GM21576 (cell line): ENCODE measurements at regions not wholly inside any gene's neighbourhood (a gene's known extent, or its start where the extent isn't known, plus 50 kb on each side); places are given as distances from the start of the nearest gene placed in this dataset.
A peak's percentile ranks its signal among the peaks of the same experiment; 100 is the strongest.
"Not testable (repeated sequence)": the region's sequence is repeated elsewhere in the genome, so short reads cannot be mapped to it uniquely, and the experiment has no call there.

Experiments
- ATAC-seq: cut with Tn5 transposase; IDR thresholded peaks from one replicate; pipeline ENCODE4 v1.9.1; 2021; ENCODE audit warnings: mild to moderate bottlenecking, moderate library complexity; ENCODE audit not compliant: unreplicated experiment

DNA sequence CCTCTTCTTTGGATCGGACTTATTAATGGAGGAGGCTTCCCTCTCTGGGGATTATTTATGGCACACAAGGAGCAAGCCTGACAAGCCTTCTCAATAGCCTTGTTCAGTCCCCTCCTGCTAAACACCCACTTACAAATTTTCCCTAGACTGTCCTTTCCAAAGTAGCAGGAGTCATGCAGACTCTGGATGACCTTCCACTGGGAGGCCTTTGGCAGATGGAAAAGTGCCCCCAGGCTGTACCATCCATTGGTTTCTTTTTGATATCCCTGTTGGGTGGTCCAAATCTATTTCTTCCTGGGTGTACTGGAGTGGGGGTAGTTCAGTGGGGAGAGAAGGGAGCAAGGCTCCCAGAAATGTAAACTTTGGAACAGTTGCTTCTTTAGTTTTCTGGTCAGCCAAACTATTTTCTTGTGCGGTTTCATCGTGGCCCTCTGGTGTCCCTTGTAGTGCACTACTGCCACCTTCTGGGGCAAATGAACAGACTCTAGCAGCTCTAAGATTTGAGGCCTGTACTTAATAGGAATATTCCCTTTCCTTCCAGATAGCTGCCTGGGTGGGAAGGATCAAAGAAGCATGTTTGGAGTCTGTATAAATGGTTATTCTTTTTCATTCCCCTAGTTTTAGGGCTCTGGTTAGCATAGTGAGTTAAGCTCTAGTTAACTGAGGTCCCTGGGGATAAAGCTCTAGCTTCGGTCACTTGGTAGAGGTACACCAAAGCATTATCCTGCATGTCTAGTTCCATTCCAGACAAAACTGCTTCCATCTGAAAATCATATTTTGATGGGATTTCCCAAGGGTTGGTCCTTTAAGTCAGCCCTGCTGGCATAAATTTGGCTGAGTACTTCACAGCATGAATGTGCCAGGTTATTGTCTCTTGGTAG is 409.5 kb downstream of the SLC6A15 start:
- ATAC-seq: peak; percentile 86

DNA sequence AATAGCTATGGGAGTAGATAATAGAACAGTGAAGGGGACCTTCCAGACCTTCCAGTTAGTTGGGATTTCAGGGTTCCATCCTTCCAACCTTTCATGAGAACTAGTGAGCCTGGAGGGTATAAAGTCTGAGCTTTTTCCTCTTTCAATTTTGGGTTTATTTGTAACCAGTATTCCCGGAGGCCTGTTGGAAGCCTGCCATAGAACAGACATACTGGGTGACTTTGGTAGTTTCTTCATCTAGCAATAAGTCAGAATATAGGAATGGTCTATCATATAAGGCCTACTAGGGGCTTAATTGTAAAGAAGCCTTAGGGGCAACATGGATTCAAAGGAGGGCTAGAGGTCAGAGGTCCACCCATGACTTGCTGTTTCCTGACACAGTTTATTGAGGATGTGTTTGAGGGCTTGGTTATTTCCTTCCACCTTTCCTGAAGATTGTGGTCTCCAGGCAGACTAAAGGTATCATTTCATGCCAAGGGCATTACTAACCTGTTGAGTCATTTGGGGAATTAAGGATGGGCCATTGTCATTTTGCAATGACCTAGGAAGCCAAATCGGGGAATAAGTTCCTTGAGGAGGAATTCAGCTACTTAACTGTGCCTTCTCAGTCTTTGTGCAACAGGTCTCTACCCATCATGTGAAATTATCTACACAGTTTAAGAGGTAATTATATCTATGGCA is 410.3 kb downstream of the SLC6A15 start:
- ATAC-seq: no peak

DNA sequence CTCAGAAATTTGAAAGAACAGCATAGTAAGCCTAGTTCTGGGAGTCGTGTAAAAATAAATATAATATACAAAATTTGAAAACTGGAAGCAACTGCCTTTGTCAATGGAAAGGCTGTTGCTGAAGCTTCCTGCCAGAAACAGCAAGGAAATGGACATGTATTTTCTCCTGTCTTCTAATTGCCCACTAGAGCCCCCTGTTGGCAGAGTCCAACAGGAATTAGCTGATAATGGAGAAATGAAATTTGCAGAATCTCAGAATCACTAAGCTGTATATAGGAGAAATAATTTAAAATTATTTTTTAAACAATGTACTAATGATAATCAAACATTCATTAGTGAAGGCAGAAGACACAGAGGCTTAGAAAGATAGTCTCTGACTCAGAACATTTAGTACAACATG is 414.8 kb downstream of the SLC6A15 start:
- ATAC-seq: peak; percentile 58

GRCh38 chr12:84495711-84496110 is 416.9 kb downstream of the SLC6A15 start:
- ATAC-seq: no peak

DNA sequence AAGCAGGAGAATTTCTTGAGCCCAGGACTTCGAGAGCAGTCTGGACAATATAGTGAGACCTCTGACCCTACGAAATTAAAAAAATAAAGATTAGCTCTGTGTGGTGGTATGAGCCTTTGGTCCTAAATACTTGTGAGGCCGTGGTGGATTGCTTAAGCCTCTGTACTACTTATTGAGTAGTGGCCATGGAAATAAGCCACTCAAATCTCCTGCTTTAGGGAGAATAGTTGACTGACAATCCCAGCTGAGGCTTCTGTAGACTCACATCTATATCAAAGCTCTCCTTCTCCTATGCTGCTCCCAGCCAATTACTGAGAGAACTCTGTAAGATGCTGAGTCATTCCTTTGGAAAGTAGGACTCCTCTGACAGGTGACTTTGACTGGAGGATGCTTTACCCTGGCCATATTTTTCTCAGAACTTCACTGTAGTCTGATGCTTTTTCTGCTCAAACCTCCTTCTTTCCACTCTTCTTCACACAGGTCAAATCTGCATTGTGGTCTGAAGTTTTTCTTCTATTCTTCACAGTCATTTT is 420.2 kb downstream of the SLC6A15 start:
- no peak for ATAC-seq

DNA sequence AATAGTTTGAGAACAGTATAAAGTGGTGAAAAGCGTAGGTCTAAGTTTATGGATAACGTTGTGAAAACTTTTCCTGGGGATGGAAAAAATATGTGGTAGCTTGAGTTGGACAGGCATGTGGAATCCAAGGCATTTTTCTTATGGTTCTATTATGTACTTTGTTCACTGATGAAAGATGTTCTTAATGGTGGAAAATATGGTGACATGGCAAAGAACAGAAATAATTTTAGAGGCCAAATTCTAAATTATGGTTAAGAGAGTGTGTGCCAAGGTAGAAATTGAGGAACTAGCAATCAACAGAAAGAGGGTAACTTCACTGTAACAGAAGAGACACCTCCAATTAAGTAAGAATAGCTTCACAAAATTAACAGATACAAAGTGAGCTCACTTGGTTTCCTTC is 427.8 kb downstream of the SLC6A15 start:
- no peak for ATAC-seq

DNA sequence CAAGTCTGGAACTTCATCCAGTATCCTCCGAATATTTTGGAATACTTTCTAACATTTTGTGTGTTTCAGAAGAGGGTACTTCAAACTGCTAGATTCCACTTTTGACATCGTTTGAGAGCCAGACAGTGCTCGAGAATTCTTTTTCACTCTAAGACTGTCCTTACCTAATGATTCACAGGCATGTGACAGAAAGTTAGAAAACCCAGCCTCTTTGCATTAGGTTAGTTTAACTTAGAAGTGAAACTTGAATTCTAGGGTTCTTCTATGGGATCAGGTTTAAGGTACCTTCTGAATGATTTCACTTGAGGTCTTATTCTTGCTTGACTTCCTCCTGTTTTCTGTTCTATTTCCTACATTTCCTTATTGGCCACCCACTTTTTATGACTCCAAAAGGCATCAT is 431.8 kb downstream of the SLC6A15 start:
- ATAC-seq: no peak

DNA sequence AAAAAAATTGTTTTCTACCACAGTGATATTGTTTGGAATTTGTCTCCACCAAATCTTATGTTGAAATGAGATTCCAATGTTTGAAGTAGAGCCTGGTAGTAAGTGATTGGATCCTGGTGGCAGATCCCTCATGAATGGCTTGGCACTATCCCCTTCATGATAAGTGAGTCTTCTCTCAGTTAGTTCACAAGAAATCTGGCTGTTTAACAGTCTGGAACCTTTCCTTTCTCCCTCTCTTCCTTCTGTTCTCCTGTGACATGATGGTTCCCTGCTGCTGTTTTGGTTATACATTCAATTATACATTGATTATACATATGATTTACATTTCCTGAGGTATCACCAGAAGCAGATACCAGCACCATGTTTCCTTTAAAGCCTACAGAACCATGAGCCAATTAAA is 442.2 kb downstream of the SLC6A15 start:
- no peak for ATAC-seq

DNA sequence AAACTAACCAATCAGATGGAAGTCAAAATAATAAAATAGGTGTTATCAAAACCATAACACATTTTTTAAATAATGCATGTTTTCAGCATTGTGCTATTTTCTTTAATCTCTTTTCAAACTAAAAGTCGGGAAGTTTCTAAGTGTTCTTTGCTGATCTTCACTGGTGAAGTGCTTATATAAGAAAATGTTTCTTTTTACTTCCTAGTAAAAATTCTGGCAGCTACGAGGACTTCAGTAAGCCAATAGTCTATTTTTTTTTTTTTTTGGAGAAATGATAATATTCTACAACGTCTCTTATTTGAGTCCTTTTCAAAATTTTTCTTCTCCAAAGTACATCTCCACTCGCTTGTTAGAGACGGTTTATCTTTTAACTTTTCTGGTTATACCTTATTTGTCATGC is 448.0 kb downstream of the SLC6A15 start:
- no peak for ATAC-seq

GRCh38 chr12:84463741-84464495 is 448.7 kb downstream of the SLC6A15 start:
- ATAC-seq: no peak

- ATAC-seq: no peak
Observed at GRCh38 chr12:84455598-84455997, 457.0 kb downstream of the SLC6A15 start.

DNA sequence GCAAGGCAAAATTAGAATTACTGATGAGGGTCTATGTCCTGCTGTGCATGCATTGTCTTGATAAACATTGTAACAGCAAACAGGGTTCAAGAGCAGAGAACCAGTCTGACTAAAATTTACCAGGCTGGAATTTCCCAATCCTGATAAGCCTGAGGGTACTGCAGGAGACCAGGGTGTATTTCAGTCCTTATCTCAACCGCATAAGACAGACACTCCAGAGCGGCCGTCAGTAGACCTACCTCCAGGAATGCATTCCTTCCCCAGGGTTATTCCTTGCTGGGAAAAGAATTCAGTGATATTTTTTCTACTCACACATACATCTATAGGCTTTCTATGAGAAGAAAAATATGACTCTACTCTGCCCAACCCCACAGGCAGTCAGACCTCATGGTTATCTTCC is 466.1 kb downstream of the SLC6A15 start:
- not testable (repeated sequence) for ATAC-seq

GRCh38 chr12:84436134-84436533 is 476.5 kb downstream of the SLC6A15 start:
- ATAC-seq: no peak

DNA sequence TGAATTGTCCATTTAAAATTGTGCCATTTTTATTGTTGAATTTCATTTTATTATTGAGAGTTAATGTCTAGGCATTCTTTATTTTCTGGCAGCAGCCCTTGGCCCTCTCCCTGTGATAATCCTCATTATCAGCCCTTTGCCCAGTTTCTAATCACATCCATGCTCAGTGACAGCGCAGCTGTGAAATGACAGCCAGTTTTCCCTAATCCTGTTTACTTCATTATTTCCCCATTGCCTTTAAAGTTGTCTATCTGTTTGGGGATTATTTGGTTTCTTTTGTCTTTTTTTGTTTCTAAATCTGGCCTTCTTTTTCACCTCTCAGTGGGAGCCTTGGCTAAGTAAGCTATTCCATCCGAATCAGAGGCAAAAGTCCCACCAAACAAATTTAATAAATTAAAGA is 476.9 kb downstream of the SLC6A15 start:
- no peak for ATAC-seq

DNA sequence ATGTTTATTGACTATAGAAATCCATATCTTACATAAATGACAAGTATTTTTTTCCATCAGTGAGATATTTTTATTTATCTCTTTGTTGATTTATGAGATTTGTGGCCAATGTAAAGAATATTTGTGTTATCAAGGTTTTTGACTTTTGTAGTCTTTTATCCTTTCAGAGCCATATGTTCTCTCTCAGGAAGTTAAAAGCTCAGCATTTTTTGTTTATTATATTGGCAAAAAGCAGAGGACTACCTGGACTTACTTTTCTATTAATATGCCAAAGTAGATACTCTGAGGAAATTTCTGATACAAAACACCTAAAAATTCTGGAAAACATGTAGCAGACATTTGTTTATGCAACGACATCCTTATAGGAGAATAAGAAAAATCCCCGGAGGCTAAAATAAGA is 490.3 kb downstream of the SLC6A15 start:
- ATAC-seq: no peak

GRCh38 chr12:84421103-84421502 is 491.5 kb downstream of the SLC6A15 start:
- no peak for ATAC-seq

DNA sequence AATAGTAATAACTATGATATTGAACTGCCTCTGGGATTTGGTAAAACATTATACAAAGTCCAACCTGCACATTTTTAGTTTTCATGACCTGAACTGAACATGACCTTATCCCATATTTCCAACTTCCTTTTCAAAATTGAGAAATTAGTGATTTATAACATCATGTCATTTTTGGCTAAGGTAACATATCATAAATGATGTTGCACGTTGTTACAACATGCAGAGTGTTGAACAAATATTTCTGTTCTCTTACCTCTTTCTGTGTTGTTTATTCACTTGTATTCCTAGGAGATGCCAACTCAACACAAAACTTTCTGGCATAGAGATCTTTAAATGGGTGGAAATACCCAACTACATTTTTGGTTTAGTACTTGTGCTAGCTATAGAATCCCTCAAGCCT is 496.0 kb downstream of the SLC6A15 start:
- no peak for ATAC-seq

GRCh38 chr12:84415946-84416345 is 496.7 kb downstream of the SLC6A15 start:
- ATAC-seq: no peak

- ATAC-seq: no peak
Observed at GRCh38 chr12:84413656-84414055, 498.9 kb downstream of the SLC6A15 start.

DNA sequence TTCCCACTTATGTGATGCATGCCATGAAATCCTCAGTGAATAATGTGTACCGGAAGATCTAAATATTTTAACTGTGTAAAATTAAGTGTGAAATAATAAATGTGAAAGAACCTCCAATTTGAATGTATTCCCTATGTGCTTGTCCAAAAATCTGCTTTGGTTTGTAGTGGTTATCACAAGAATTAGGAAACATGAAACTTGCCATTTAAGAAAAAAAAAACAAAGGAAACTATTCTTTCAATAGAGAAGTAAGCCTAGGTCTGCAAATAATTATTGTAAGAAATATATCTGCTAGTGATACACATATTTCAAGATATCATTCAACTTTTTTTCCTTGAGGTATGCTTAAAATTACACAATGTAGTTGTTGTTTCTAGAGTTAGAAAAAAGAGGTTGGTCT is 500.4 kb downstream of the SLC6A15 start:
- no peak for ATAC-seq

DNA sequence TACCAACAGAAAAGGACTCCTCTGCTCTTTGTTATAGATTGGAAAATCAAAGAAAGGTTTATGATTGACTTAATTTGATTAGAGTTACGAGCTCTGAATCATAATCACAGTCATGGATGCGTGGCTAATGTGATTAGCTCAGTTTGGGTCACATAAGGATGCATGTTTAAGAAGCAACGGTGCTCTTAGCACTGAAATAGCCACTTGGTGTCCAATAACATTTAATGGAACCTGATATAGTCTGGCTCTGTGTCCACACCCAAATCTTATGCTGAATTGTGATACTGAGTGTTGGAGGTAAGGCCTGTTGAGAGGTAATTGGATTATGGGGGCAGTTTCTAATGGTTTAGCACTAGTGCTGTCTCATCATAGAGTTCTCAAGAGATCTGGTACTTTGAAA is 501.6 kb downstream of the SLC6A15 start:
- ATAC-seq: no peak
